GM10248 (cell line): ENCODE measurements at regions not wholly inside any gene's neighbourhood (a gene's known extent, or its start where the extent isn't known, plus 50 kb on each side); places are given as distances from the start of the nearest gene placed in this dataset.
"Not testable (repeated sequence)": the region's sequence is repeated elsewhere in the genome, so short reads cannot be mapped to it uniquely, and the experiment has no call there.

Source experiments
- CTCF ChIA-PET: fragments of 300-600 bp; sonication (Branson Sonifier 250); formaldehyde crosslinking; extraction: SDS; loops from one replicate; lab custom pipeline; 2021; ENCODE audit warnings: antibody characterized with exemption; lab: Yijun Ruan, JAX
- POLR2A ChIA-PET: fragments of 350-650 bp; sonication (Branson Sonifier 250); formaldehyde crosslinking; extraction: SDS; loops from one replicate; lab custom pipeline; 2020; ENCODE audit warnings: antibody characterized with exemption; lab: Yijun Ruan, JAX
- DNase-seq: peaks from one replicate; pipeline ENCODE4 v3.0.0; 2012; ENCODE audit errors: extremely low spot score
- CTCF ChIP-seq: IDR thresholded peaks from 2 replicates; pipeline ENCODE4 v1.5.1; 2012; ENCODE audit warnings: mild to moderate bottlenecking, low read depth; ENCODE audit errors: extremely low read depth, missing control alignments, control extremely low read depth

- POLR2A ChIA-PET = no interaction called here
- CTCF ChIA-PET = no interaction called here
- no peak for TF ChIP-seq CTCF
- no peak for DNase-seq
These were observed 197.8 kb downstream of the MEMO1 start for GRCh38 chr2:31813016-31813415.

GRCh38 chr2:31812051-31812798 is 198.6 kb downstream of the MEMO1 start:
- peak; percentile 74 for DNase-seq
- TF ChIP-seq CTCF = no peak
- CTCF ChIA-PET = no interaction called here
- POLR2A ChIA-PET = no interaction called here

- TF ChIP-seq CTCF = no peak
- CTCF ChIA-PET = no interaction called here
- POLR2A ChIA-PET = no interaction called here
- no peak for DNase-seq
These were observed 199.3 kb downstream of the MEMO1 start for GRCh38 chr2:31811482-31811881.

GRCh38 chr2:31810200-31810917 is 200.4 kb downstream of the MEMO1 start:
- no peak for TF ChIP-seq CTCF
- ChIA-PET CTCF (no interaction called here), POLR2A (no interaction called here)
- DNase-seq = no peak

- DNase-seq = no peak
- ChIA-PET POLR2A (no interaction called here), CTCF (no interaction called here)
- TF ChIP-seq CTCF = no peak
These were observed 205.1 kb downstream of the MEMO1 start for GRCh38 chr2:31805688-31806087.

GRCh38 chr2:31803481-31804153 is 207.2 kb downstream of the MEMO1 start:
- DNase-seq, POLR2A ChIA-PET: not testable (repeated sequence)
- CTCF ChIA-PET = interaction anchor here (1.5 kb wide), 1 partner anchor 13 kb away, joined by 3 read pairs; no protein-coding TSS in a partner anchor
